ENCODE measurements at regions not wholly inside any gene's neighbourhood (a gene's known extent, or its start where the extent isn't known, plus 50 kb on each side); places are given as distances from the start of the nearest gene placed in this dataset.
A peak's percentile ranks its signal among the peaks of the same experiment; 100 is the strongest.

- Histone ChIP-seq H3K4ac (ENCODE audit: low read depth in 1 of 2, low read length in 2 of 2) (no peak overlapping the region), H2AFZ (ENCODE audit: low read depth, low read length) (no peak overlapping the region), H2BK12ac (ENCODE audit: low read length in 2 of 2) (no peak overlapping the region), H3K4me2 (ENCODE audit: low read length, poor library complexity, severe bottlenecking) (no peak overlapping the region), H4K91ac (ENCODE audit: low read length) (no peak overlapping the region), H3K27ac (ENCODE audit: low read length, poor library complexity, severe bottlenecking) (no peak overlapping the region), H3K4me1 (ENCODE audit: control insufficient read depth, insufficient read depth, low read depth, low read length) (no peaks in the 10 kb centered on the region), H3K79me1 (replicated peaks; ENCODE audit: low read length, poor library complexity, severe bottlenecking) (no peaks in the 10 kb centered on the region), H3K9me3 (ENCODE audit: control insufficient read depth, low read length) (no peaks in the 10 kb centered on the region), H3K14ac (ENCODE audit: low read length in 2 of 2) (no peak overlapping the region), H3K23ac (ENCODE audit: low read length in 2 of 2) (no peak overlapping the region), H3K36me3 (ENCODE audit: control insufficient read depth in 1 of 2, insufficient read depth in 2 of 2, low read depth in 1 of 2, low read length in 2 of 2) (no peaks in the 10 kb centered on the region), H3K9ac (ENCODE audit: low read length) (no peak overlapping the region), H3K27me3 (ENCODE audit: control insufficient read depth in 1 of 2, insufficient read depth in 1 of 2, low read length in 2 of 2) (peaks cover 0 to 5% of the 10 kb centered on the region in 2 experiments), H2AK5ac (ENCODE audit: low read length, severe bottlenecking) (no peak overlapping the region), H2BK15ac (ENCODE audit: low read depth, poor library complexity, severe bottlenecking) (no peak overlapping the region), H4K8ac (ENCODE audit: low read length) (no peak overlapping the region), H2BK120ac (ENCODE audit: low read depth, low read length) (no peak overlapping the region), H2BK5ac (ENCODE audit: low read depth, low read length, poor library complexity, severe bottlenecking) (no peak overlapping the region), H3K4me3 (ENCODE audit: insufficient read depth in 1 of 2, low read depth in 1 of 2, low read length in 2 of 2) (peak overlapping the region in 1 of 2 experiments; percentile 20), H3K18ac (ENCODE audit: low read depth in 1 of 2, low read length in 2 of 2) (no peak overlapping the region)
- 79% methylated on average over 3 of the region's 3 CpGs for WGBS
- no peak for DNase-seq
Observed at GRCh38 chr13:39185326-39185725, 147.1 kb downstream of the NHLRC3 start.

GRCh38 chr13:39186205-39186875, 148.1 kb downstream of the NHLRC3 start:
- H3K14ac ChIP-seq (ENCODE audit: low read length in 2 of 2) = no peak overlapping the region
- no peak overlapping the region for H2BK12ac ChIP-seq (ENCODE audit: low read length in 2 of 2)
- H3K4ac ChIP-seq (ENCODE audit: low read depth in 1 of 2, low read length in 2 of 2) = no peak overlapping the region
- no peaks in the 10 kb centered on the region for H3K4me1 ChIP-seq (ENCODE audit: control insufficient read depth, insufficient read depth, low read depth, low read length)
- H3K4me3 ChIP-seq (ENCODE audit: insufficient read depth in 1 of 2, low read depth in 1 of 2, low read length in 2 of 2) = peak overlapping the region in 1 of 2 experiments; percentile 20
- H3K27me3 ChIP-seq (ENCODE audit: control insufficient read depth in 1 of 2, insufficient read depth in 1 of 2, low read length in 2 of 2) = peaks cover 0 to 5% of the 10 kb centered on the region in 2 experiments
- no peak overlapping the region for H4K91ac ChIP-seq (ENCODE audit: low read length)
- no peak for DNase-seq
- H3K4me2 ChIP-seq (ENCODE audit: low read length, poor library complexity, severe bottlenecking) = no peak overlapping the region
- H3K36me3 ChIP-seq (ENCODE audit: control insufficient read depth in 1 of 2, insufficient read depth in 2 of 2, low read depth in 1 of 2, low read length in 2 of 2) = no peaks in the 10 kb centered on the region
- H2BK15ac ChIP-seq (ENCODE audit: low read depth, poor library complexity, severe bottlenecking) = no peak overlapping the region
- no peaks in the 10 kb centered on the region for H3K9me3 ChIP-seq (ENCODE audit: control insufficient read depth, low read length)
- no peak overlapping the region for H3K27ac ChIP-seq (ENCODE audit: low read length, poor library complexity, severe bottlenecking)
- no CpG with 5 or more reads among the region's 2 CpGs for WGBS
- no peaks in the 10 kb centered on the region for H3K79me1 ChIP-seq (replicated peaks; ENCODE audit: low read length, poor library complexity, severe bottlenecking)
- no peak overlapping the region for H2BK120ac ChIP-seq (ENCODE audit: low read depth, low read length)
- H3K9ac ChIP-seq (ENCODE audit: low read length) = peak overlapping the region; percentile 14
- no peak overlapping the region for H4K8ac ChIP-seq (ENCODE audit: low read length)
- H3K23ac ChIP-seq (ENCODE audit: low read length in 2 of 2) = no peak overlapping the region
- no peak overlapping the region for H2AK5ac ChIP-seq (ENCODE audit: low read length, severe bottlenecking)
- H3K18ac ChIP-seq (ENCODE audit: low read depth in 1 of 2, low read length in 2 of 2) = no peak overlapping the region
- H2BK5ac ChIP-seq (ENCODE audit: low read depth, low read length, poor library complexity, severe bottlenecking) = no peak overlapping the region
- no peak overlapping the region for H2AFZ ChIP-seq (ENCODE audit: low read depth, low read length)

- 90% methylated on average over 1 of the region's 1 CpG for WGBS
- DNase-seq = no peak
- Histone ChIP-seq H3K4me1 (ENCODE audit: control insufficient read depth, insufficient read depth, low read depth, low read length) (no peaks in the 10 kb centered on the region), H3K14ac (ENCODE audit: low read length in 2 of 2) (no peak overlapping the region), H4K91ac (ENCODE audit: low read length) (no peak overlapping the region), H3K36me3 (ENCODE audit: control insufficient read depth in 1 of 2, insufficient read depth in 2 of 2, low read depth in 1 of 2, low read length in 2 of 2) (no peaks in the 10 kb centered on the region), H4K8ac (ENCODE audit: low read length) (no peak overlapping the region), H3K27me3 (ENCODE audit: control insufficient read depth in 1 of 2, insufficient read depth in 1 of 2, low read length in 2 of 2) (peaks cover 0 to 5% of the 10 kb centered on the region in 2 experiments), H2BK15ac (ENCODE audit: low read depth, poor library complexity, severe bottlenecking) (no peak overlapping the region), H2AK5ac (ENCODE audit: low read length, severe bottlenecking) (no peak overlapping the region), H3K4me2 (ENCODE audit: low read length, poor library complexity, severe bottlenecking) (no peak overlapping the region), H2BK5ac (ENCODE audit: low read depth, low read length, poor library complexity, severe bottlenecking) (no peak overlapping the region), H2BK120ac (ENCODE audit: low read depth, low read length) (no peak overlapping the region), H3K9ac (ENCODE audit: low read length) (no peak overlapping the region), H3K4me3 (ENCODE audit: insufficient read depth in 1 of 2, low read depth in 1 of 2, low read length in 2 of 2) (no peak overlapping the region), H3K79me1 (replicated peaks; ENCODE audit: low read length, poor library complexity, severe bottlenecking) (no peaks in the 10 kb centered on the region), H3K4ac (ENCODE audit: low read depth in 1 of 2, low read length in 2 of 2) (no peak overlapping the region), H2BK12ac (ENCODE audit: low read length in 2 of 2) (no peak overlapping the region), H3K27ac (ENCODE audit: low read length, poor library complexity, severe bottlenecking) (no peak overlapping the region), H3K18ac (ENCODE audit: low read depth in 1 of 2, low read length in 2 of 2) (no peak overlapping the region), H3K9me3 (ENCODE audit: control insufficient read depth, low read length) (no peaks in the 10 kb centered on the region), H2AFZ (ENCODE audit: low read depth, low read length) (no peak overlapping the region), H3K23ac (ENCODE audit: low read length in 2 of 2) (no peak overlapping the region)
Observed at GRCh38 chr13:39189778-39190177, 151.5 kb downstream of the NHLRC3 start.

- H3K9ac ChIP-seq (ENCODE audit: low read length) = peak overlapping the region; percentile 25
- H2AK5ac ChIP-seq (ENCODE audit: low read length, severe bottlenecking) = no peak overlapping the region
- DNase-seq = no peak
- H3K4me1 ChIP-seq (ENCODE audit: control insufficient read depth, insufficient read depth, low read depth, low read length) = no peaks in the 10 kb centered on the region
- no peak overlapping the region for H2BK120ac ChIP-seq (ENCODE audit: low read depth, low read length)
- no peak overlapping the region for H2BK15ac ChIP-seq (ENCODE audit: low read depth, poor library complexity, severe bottlenecking)
- H2BK5ac ChIP-seq (ENCODE audit: low read depth, low read length, poor library complexity, severe bottlenecking) = no peak overlapping the region
- 62% methylated on average over 3 of the region's 5 CpGs for WGBS
- H3K9me3 ChIP-seq (ENCODE audit: control insufficient read depth, low read length) = no peaks in the 10 kb centered on the region
- no peak overlapping the region for H3K4me3 ChIP-seq (ENCODE audit: insufficient read depth in 1 of 2, low read depth in 1 of 2, low read length in 2 of 2)
- no peak overlapping the region for H2BK12ac ChIP-seq (ENCODE audit: low read length in 2 of 2)
- no peak overlapping the region for H3K4me2 ChIP-seq (ENCODE audit: low read length, poor library complexity, severe bottlenecking)
- H3K27ac ChIP-seq (ENCODE audit: low read length, poor library complexity, severe bottlenecking) = no peak overlapping the region
- H3K14ac ChIP-seq (ENCODE audit: low read length in 2 of 2) = no peak overlapping the region
- H3K4ac ChIP-seq (ENCODE audit: low read depth in 1 of 2, low read length in 2 of 2) = no peak overlapping the region
- no peak overlapping the region for H3K18ac ChIP-seq (ENCODE audit: low read depth in 1 of 2, low read length in 2 of 2)
- H3K27me3 ChIP-seq (ENCODE audit: control insufficient read depth in 1 of 2, insufficient read depth in 1 of 2, low read length in 2 of 2) = no peaks in the 10 kb centered on the region
- H3K79me1 ChIP-seq (replicated peaks; ENCODE audit: low read length, poor library complexity, severe bottlenecking) = no peaks in the 10 kb centered on the region
- H4K91ac ChIP-seq (ENCODE audit: low read length) = no peak overlapping the region
- H2AFZ ChIP-seq (ENCODE audit: low read depth, low read length) = no peak overlapping the region
- H3K36me3 ChIP-seq (ENCODE audit: control insufficient read depth in 1 of 2, insufficient read depth in 2 of 2, low read depth in 1 of 2, low read length in 2 of 2) = no peaks in the 10 kb centered on the region
- no peak overlapping the region for H3K23ac ChIP-seq (ENCODE audit: low read length in 2 of 2)
- no peak overlapping the region for H4K8ac ChIP-seq (ENCODE audit: low read length)
Observed at GRCh38 chr13:39196965-39197646, 158.8 kb downstream of the NHLRC3 start.
